ENCODE measurements at regions not wholly inside any gene's neighbourhood (a gene's known extent, or its start where the extent isn't known, plus 50 kb on each side); places are given as distances from the start of the nearest gene placed in this dataset.

DNA sequence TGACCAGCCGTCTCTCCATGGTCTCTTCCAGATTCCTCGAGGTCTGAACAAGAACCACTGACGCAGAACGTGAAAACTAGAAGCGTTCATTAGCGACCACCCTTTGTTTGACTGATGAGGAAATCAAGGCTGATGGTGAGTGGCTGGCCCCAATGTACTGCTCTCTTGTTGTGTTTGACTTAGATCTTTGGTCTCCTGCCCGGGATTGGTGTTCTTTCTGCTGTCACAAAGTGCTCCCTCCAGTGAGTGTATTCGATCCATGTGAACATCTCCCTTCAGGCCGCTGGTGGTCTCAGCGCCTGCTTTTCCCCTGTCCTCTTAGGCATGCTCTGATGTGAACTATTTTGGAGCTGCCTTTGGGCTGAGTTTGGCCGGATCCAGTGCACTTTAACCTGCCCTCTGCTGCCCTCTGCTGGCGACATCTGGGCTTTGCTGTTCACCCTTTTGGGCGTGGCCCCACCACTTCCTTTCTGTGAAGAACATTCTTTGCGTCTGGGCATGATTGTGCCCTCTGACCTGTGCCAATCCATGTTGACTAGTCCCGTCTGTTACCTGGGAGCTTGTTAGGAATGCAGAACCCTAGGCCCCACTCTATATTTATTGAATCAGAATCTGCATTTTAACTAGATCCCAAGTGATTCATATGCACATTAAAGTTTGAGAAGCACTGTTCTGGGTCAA is 279.1 kb downstream of the TTC6 start (continued):
- TF ChIP-seq KLF15 (CRISPR knock-in tag; IDR thresholded peaks at IDR 0.05; ENCODE audit: borderline replicate concordance) (no peak), SP140L (CRISPR knock-in tag; IDR thresholded peaks at IDR 0.05; ENCODE audit: borderline replicate concordance) (0 out of 2 replicates have a peak, but pooled peaks have one; percentile 69), ZNF264 (CRISPR knock-in tag; IDR thresholded peaks at IDR 0.05) (no peak), ZNF205 (CRISPR knock-in tag; IDR thresholded peaks at IDR 0.05) (peak; percentile 97), ZNF746 (CRISPR knock-in tag; IDR thresholded peaks at IDR 0.05) (0 out of 2 replicates have a peak, but pooled peaks have one; percentile 65), ZNF749 (CRISPR knock-in tag; IDR thresholded peaks at IDR 0.05; ENCODE audit: borderline replicate concordance) (no peak; the same call in 1 of the 2 replicates), ZNF549 (CRISPR knock-in tag; IDR thresholded peaks at IDR 0.05) (no peak), SOX13 (IDR thresholded peaks at IDR 0.05) (no peak), SOX13 (CRISPR knock-in tag; conservative IDR thresholded peaks at IDR 0.05 in 1 of 2, IDR thresholded peaks at IDR 0.05 in 1 of 2) (peak in 1 of 2 experiments; percentile 67; a peak in 3 of 4 replicates), ZNF547 (CRISPR knock-in tag; IDR thresholded peaks at IDR 0.05) (peak; percentile 43; the same call in 1 of the 2 replicates), ZNF816 (CRISPR knock-in tag; IDR thresholded peaks at IDR 0.05; ENCODE audit: borderline replicate concordance) (no peak), ZBTB20 (CRISPR knock-in tag; IDR thresholded peaks at IDR 0.05; ENCODE audit: borderline replicate concordance, low read depth) (peak; percentile 38; the same call in 1 of the 2 replicates)
- TF ChIP-seq, protein P1, sequence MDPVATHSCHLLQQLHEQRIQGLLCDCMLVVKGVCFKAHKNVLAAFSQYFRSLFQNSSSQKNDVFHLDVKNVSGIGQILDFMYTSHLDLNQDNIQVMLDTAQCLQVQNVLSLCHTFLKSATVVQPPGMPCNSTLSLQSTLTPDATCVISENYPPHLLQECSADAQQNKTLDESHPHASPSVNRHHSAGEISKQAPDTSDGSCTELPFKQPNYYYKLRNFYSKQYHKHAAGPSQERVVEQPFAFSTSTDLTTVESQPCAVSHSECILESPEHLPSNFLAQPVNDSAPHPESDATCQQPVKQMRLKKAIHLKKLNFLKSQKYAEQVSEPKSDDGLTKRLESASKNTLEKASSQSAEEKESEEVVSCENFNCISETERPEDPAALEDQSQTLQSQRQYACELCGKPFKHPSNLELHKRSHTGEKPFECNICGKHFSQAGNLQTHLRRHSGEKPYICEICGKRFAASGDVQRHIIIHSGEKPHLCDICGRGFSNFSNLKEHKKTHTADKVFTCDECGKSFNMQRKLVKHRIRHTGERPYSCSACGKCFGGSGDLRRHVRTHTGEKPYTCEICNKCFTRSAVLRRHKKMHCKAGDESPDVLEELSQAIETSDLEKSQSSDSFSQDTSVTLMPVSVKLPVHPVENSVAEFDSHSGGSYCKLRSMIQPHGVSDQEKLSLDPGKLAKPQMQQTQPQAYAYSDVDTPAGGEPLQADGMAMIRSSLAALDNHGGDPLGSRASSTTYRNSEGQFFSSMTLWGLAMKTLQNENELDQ (CRISPR knock-in tag; IDR thresholded peaks at IDR 0.05; ENCODE audit: borderline replicate concordance), result no peak; the same call in 1 of the 2 replicates
- TF ChIP-seq, protein P2, sequence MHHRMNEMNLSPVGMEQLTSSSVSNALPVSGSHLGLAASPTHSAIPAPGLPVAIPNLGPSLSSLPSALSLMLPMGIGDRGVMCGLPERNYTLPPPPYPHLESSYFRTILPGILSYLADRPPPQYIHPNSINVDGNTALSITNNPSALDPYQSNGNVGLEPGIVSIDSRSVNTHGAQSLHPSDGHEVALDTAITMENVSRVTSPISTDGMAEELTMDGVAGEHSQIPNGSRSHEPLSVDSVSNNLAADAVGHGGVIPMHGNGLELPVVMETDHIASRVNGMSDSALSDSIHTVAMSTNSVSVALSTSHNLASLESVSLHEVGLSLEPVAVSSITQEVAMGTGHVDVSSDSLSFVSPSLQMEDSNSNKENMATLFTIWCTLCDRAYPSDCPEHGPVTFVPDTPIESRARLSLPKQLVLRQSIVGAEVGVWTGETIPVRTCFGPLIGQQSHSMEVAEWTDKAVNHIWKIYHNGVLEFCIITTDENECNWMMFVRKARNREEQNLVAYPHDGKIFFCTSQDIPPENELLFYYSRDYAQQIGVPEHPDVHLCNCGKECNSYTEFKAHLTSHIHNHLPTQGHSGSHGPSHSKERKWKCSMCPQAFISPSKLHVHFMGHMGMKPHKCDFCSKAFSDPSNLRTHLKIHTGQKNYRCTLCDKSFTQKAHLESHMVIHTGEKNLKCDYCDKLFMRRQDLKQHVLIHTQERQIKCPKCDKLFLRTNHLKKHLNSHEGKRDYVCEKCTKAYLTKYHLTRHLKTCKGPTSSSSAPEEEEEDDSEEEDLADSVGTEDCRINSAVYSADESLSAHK (CRISPR knock-in tag; IDR thresholded peaks at IDR 0.05; ENCODE audit: borderline replicate concordance), result no peak
- TF ChIP-seq, protein P3, sequence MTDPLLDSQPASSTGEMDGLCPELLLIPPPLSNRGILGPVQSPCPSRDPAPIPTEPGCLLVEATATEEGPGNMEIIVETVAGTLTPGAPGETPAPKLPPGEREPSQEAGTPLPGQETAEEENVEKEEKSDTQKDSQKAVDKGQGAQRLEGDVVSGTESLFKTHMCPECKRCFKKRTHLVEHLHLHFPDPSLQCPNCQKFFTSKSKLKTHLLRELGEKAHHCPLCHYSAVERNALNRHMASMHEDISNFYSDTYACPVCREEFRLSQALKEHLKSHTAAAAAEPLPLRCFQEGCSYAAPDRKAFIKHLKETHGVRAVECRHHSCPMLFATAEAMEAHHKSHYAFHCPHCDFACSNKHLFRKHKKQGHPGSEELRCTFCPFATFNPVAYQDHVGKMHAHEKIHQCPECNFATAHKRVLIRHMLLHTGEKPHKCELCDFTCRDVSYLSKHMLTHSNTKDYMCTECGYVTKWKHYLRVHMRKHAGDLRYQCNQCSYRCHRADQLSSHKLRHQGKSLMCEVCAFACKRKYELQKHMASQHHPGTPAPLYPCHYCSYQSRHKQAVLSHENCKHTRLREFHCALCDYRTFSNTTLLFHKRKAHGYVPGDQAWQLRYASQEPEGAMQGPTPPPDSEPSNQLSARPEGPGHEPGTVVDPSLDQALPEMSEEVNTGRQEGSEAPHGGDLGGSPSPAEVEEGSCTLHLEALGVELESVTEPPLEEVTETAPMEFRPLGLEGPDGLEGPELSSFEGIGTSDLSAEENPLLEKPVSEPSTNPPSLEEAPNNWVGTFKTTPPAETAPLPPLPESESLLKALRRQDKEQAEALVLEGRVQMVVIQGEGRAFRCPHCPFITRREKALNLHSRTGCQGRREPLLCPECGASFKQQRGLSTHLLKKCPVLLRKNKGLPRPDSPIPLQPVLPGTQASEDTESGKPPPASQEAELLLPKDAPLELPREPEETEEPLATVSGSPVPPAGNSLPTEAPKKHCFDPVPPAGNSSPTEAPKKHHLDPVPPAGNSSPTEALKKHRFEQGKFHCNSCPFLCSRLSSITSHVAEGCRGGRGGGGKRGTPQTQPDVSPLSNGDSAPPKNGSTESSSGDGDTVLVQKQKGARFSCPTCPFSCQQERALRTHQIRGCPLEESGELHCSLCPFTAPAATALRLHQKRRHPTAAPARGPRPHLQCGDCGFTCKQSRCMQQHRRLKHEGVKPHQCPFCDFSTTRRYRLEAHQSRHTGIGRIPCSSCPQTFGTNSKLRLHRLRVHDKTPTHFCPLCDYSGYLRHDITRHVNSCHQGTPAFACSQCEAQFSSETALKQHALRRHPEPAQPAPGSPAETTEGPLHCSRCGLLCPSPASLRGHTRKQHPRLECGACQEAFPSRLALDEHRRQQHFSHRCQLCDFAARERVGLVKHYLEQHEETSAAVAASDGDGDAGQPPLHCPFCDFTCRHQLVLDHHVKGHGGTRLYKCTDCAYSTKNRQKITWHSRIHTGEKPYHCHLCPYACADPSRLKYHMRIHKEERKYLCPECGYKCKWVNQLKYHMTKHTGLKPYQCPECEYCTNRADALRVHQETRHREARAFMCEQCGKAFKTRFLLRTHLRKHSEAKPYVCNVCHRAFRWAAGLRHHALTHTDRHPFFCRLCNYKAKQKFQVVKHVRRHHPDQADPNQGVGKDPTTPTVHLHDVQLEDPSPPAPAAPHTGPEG (CRISPR knock-in tag; IDR thresholded peaks at IDR 0.05), result peak; percentile 26; the same call in 1 of the 2 replicates
- TF ChIP-seq, protein P4, sequence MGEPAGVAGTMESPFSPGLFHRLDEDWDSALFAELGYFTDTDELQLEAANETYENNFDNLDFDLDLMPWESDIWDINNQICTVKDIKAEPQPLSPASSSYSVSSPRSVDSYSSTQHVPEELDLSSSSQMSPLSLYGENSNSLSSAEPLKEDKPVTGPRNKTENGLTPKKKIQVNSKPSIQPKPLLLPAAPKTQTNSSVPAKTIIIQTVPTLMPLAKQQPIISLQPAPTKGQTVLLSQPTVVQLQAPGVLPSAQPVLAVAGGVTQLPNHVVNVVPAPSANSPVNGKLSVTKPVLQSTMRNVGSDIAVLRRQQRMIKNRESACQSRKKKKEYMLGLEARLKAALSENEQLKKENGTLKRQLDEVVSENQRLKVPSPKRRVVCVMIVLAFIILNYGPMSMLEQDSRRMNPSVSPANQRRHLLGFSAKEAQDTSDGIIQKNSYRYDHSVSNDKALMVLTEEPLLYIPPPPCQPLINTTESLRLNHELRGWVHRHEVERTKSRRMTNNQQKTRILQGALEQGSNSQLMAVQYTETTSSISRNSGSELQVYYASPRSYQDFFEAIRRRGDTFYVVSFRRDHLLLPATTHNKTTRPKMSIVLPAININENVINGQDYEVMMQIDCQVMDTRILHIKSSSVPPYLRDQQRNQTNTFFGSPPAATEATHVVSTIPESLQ (CRISPR knock-in tag; conservative IDR thresholded peaks at IDR 0.05), result no peak; the same call in 1 of the 2 replicates
